ENCODE measurements at regions not wholly inside any gene's neighbourhood (a gene's known extent, or its start where the extent isn't known, plus 50 kb on each side); places are given as distances from the start of the nearest gene placed in this dataset.

GRCh38 chr4:116618638-116619037 is 466.7 kb downstream of the TRAM1L1 start:
- TF ChIP-seq CEBPB (IDR thresholded peaks at IDR 0.05), result no peak
- TF ChIP-seq EP300 (IDR thresholded peaks at IDR 0.05; ENCODE audit: borderline replicate concordance), result no peak
